Smooth muscle cell (in vitro differentiated cells): ENCODE measurements at regions not wholly inside any gene's neighbourhood (a gene's known extent, or its start where the extent isn't known, plus 50 kb on each side); places are given as distances from the start of the nearest gene placed in this dataset.

Source experiments
- DNase-seq: peaks from one replicate; lab custom pipeline; 2025; ENCODE audit not compliant: unreplicated experiment; lab: John Stamatoyannopoulos, UW
- H2AFZ ChIP-seq: fragments of 200-600 bp; sonication (generic); 2 replicates; pipeline ENCODE4 v1.6.0; 2016; ENCODE audit warnings: antibody characterized with exemption, low read depth, mild to moderate bottlenecking
- H3F3A ChIP-seq: fragments of 200-600 bp; sonication (generic); 2 replicates; pipeline ENCODE4 v1.6.0; 2017; ENCODE audit warnings: antibody characterized with exemption, low read depth
- H3K27ac ChIP-seq: fragments of 200-600 bp; sonication (generic); 2 replicates; pipeline ENCODE4 v1.5.1; 2016; ENCODE audit warnings: low read depth, mild to moderate bottlenecking
- H3K27me3 ChIP-seq: fragments of 200-600 bp; sonication (generic); 2 replicates; pipeline ENCODE4 v1.6.1; 2016; ENCODE audit warnings: low read depth, mild to moderate bottlenecking
- H3K36me3 ChIP-seq: fragments of 200-600 bp; sonication (generic); 2 replicates; pipeline ENCODE4 v1.5.1; 2016; ENCODE audit warnings: low read depth
- H3K4me1 ChIP-seq: fragments of 200-600 bp; sonication (generic); 2 replicates; pipeline ENCODE4 v1.5.1; 2016; ENCODE audit warnings: low read depth
- H3K4me2 ChIP-seq: fragments of 200-600 bp; sonication (generic); 2 replicates; pipeline ENCODE4 v1.6.0; 2016; ENCODE audit warnings: mild to moderate bottlenecking
- H3K4me3 ChIP-seq: fragments of 200-600 bp; sonication (generic); 2 replicates; pipeline ENCODE4 v1.5.1; 2016; ENCODE audit warnings: mild to moderate bottlenecking
- H3K79me2 ChIP-seq: fragments of 200-600 bp; sonication (generic); 2 replicates; pipeline ENCODE4 v1.6.0; 2016; ENCODE audit warnings: low read depth, mild to moderate bottlenecking
- H3K9ac ChIP-seq: fragments of 200-600 bp; sonication (generic); 2 replicates; pipeline ENCODE4 v1.6.0; 2016; ENCODE audit warnings: low read depth
- H3K9me3 ChIP-seq: fragments of 200-600 bp; sonication (generic); replicated peaks from 2 replicates; pipeline ENCODE4 v1.5.1; 2016; ENCODE audit warnings: low read depth
- H4K20me1 ChIP-seq: fragments of 200-600 bp; sonication (generic); 2 replicates; pipeline ENCODE4 v1.6.0; 2016; ENCODE audit warnings: low read depth
- WGBS: methylation state at CpG from one replicate; pipeline ENCODE4 v1.1.7; 2016; ENCODE audit warnings: low lambda C conversion rate; 5-methylcytosine and 5-hydroxymethylcytosine counted together
- TF ChIP-seq, protein P1 (sequence below): fragments of 200-600 bp; sonication (generic); IDR thresholded peaks from 2 replicates; pipeline ENCODE4 v1.5.1; 2017; ENCODE audit warnings: borderline replicate concordance, mild to moderate bottlenecking, antibody characterized with exemption; ENCODE audit not compliant: insufficient read depth, poor library complexity, severe bottlenecking

DNA sequence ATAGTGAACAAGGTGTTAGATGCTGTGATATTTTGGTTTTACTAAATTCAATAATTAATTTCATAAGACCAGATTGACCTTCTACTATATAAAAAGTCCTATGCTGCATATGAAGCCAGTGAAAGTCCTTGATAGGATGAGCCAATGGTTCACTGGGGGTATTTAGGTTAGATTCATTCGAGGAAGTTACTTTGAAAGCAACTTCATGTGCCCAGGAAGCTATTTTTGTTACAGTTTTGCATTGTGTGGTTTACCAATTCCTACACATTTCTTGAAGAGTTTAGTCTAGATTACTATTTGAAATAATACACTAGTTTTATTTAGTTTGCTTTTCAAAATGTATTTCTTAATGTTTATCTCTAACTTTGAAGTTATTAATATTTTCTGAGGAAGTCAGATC, 58.5 kb upstream of the RMST start:
- no peaks in the 10 kb centered on the region for H4K20me1 ChIP-seq
- H3K36me3 ChIP-seq, result no peaks in the 10 kb centered on the region
- DNase-seq, result no peak
- H3F3A ChIP-seq, result no peaks in the 10 kb centered on the region
- H3K27ac ChIP-seq, result no peak overlapping the region
- H3K4me1 ChIP-seq, result no peaks in the 10 kb centered on the region
- no peaks in the 10 kb centered on the region for H3K79me2 ChIP-seq
- no peak overlapping the region for H3K9ac ChIP-seq
- H2AFZ ChIP-seq, result no peak overlapping the region
- TF ChIP-seq, protein P1, sequence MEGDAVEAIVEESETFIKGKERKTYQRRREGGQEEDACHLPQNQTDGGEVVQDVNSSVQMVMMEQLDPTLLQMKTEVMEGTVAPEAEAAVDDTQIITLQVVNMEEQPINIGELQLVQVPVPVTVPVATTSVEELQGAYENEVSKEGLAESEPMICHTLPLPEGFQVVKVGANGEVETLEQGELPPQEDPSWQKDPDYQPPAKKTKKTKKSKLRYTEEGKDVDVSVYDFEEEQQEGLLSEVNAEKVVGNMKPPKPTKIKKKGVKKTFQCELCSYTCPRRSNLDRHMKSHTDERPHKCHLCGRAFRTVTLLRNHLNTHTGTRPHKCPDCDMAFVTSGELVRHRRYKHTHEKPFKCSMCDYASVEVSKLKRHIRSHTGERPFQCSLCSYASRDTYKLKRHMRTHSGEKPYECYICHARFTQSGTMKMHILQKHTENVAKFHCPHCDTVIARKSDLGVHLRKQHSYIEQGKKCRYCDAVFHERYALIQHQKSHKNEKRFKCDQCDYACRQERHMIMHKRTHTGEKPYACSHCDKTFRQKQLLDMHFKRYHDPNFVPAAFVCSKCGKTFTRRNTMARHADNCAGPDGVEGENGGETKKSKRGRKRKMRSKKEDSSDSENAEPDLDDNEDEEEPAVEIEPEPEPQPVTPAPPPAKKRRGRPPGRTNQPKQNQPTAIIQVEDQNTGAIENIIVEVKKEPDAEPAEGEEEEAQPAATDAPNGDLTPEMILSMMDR, result no peak
- no peaks in the 10 kb centered on the region for H3K9me3 ChIP-seq
- no peak overlapping the region for H3K4me2 ChIP-seq
- no peaks in the 10 kb centered on the region for H3K27me3 ChIP-seq
- no peak overlapping the region for H3K4me3 ChIP-seq
- 83% methylated on average over 1 of the region's 1 CpG for WGBS

DNA sequence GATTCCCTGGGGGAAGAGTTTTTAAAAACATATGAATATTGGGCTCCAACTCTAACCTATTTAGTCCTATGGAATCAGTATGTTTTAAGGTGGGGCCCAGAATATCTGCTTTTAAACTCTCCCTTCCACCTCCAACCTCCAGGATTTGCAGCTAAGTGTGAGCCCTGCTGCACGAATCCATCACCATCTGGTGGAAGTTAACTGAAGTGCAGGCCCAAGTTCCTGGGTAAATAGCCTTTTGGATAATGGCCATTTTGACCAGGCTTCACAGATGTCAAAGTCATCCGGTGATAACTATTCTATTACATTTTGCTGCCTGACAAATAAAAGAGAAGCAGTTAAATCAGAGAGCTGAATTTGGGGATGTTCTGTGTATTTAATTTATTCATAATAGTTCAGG, 58.1 kb upstream of the RMST start:
- Histone ChIP-seq H3F3A (no peaks in the 10 kb centered on the region), H3K27me3 (no peaks in the 10 kb centered on the region), H3K79me2 (no peaks in the 10 kb centered on the region), H3K27ac (no peak overlapping the region), H3K9me3 (no peaks in the 10 kb centered on the region), H3K4me2 (no peak overlapping the region), H3K9ac (no peak overlapping the region), H3K4me3 (no peak overlapping the region), H3K36me3 (no peaks in the 10 kb centered on the region), H4K20me1 (no peaks in the 10 kb centered on the region), H2AFZ (no peak overlapping the region), H3K4me1 (no peaks in the 10 kb centered on the region)
- TF ChIP-seq, protein P1, result peak; percentile 80
- WGBS, result 20% methylated on average over 2 of the region's 2 CpGs
- no peak for DNase-seq

DNA sequence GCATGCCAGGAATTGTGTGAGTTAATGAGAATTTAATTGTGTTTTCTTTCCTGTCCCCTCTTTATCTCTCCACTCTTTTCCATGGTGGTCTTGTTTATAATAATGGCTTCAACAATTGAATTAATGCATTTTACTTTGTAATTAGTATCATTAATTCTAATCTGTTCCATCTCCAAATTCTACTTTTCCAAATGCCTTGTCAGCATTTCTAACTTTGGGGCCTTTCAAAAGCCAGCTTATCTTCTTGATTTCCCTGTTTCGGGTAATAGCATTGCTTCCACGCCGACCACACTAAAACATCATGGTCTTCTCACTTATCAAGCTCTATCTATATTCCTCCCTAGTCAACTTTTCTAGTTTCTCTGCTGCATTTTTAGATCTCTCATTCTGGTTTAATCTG, 54.2 kb upstream of the RMST start:
- no peaks in the 10 kb centered on the region for H3K36me3 ChIP-seq
- H3K27ac ChIP-seq, result no peak overlapping the region
- H3K9me3 ChIP-seq, result no peaks in the 10 kb centered on the region
- no peaks in the 10 kb centered on the region for H3K79me2 ChIP-seq
- H3F3A ChIP-seq, result no peaks in the 10 kb centered on the region
- no peak overlapping the region for H3K4me2 ChIP-seq
- no peak overlapping the region for H3K9ac ChIP-seq
- no peaks in the 10 kb centered on the region for H3K4me1 ChIP-seq
- H4K20me1 ChIP-seq, result no peaks in the 10 kb centered on the region
- H3K27me3 ChIP-seq, result no peaks in the 10 kb centered on the region
- no peak overlapping the region for H2AFZ ChIP-seq
- WGBS, result 32% methylated on average over 3 of the region's 3 CpGs
- DNase-seq, result no peak
- no peak overlapping the region for H3K4me3 ChIP-seq
- TF ChIP-seq, protein P1, result no peak

DNA sequence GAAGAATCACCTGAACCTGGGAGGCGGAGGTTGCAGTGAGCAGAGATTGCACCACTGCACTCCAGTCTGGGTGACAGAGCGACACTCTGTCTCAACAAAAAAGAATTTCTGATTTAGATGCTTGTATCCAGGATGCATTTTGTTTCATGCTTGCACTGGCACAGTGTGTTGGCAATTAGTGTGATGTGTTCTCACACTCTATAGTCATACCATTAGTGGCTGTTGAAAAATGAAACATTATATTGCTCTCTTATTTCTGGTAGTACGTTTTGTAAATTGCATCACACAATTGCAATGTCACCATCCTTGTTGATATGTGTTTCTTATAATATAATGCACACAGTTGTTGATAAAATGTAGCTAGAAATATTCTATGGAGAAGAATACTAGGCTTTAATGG, 51.3 kb upstream of the RMST start:
- H3K27ac ChIP-seq, result no peak overlapping the region
- H4K20me1 ChIP-seq, result no peaks in the 10 kb centered on the region
- H3K4me3 ChIP-seq, result no peak overlapping the region
- H3K36me3 ChIP-seq, result no peaks in the 10 kb centered on the region
- H3K4me2 ChIP-seq, result no peak overlapping the region
- WGBS, result 90% methylated on average over 3 of the region's 3 CpGs
- no peak for DNase-seq
- no peaks in the 10 kb centered on the region for H3K4me1 ChIP-seq
- TF ChIP-seq, protein P1, result no peak
- no peak overlapping the region for H3K9ac ChIP-seq
- no peaks in the 10 kb centered on the region for H3F3A ChIP-seq
- H2AFZ ChIP-seq, result no peak overlapping the region
- H3K27me3 ChIP-seq, result no peaks in the 10 kb centered on the region
- no peaks in the 10 kb centered on the region for H3K9me3 ChIP-seq
- H3K79me2 ChIP-seq, result no peaks in the 10 kb centered on the region
